AG09309 (cell line): ENCODE measurements at regions not wholly inside any gene's neighbourhood (a gene's known extent, or its start where the extent isn't known, plus 50 kb on each side); places are given as distances from the start of the nearest gene placed in this dataset.
"Not testable (repeated sequence)": the region's sequence is repeated elsewhere in the genome, so short reads cannot be mapped to it uniquely, and the experiment has no call there.

Experiments used
- DNase-seq: peaks from one replicate; pipeline ENCODE4 v3.0.0-alpha.2; 2010; ENCODE audit warnings: low read depth
- H3K4me3 ChIP-seq: 2 replicates; pipeline ENCODE4 v1.5.1; 2011; ENCODE audit warnings: mild to moderate bottlenecking, low read depth, low read length, moderate library complexity; ENCODE audit not compliant: control insufficient read depth
- TF ChIP-seq, protein P1 (sequence below): IDR thresholded peaks from 2 replicates; pipeline ENCODE4 v1.5.1; 2011; ENCODE audit warnings: mild to moderate bottlenecking, low read depth, low read length, inconsistent platforms; ENCODE audit not compliant: insufficient read depth, control insufficient read depth; ENCODE audit errors: missing control alignments

DNA sequence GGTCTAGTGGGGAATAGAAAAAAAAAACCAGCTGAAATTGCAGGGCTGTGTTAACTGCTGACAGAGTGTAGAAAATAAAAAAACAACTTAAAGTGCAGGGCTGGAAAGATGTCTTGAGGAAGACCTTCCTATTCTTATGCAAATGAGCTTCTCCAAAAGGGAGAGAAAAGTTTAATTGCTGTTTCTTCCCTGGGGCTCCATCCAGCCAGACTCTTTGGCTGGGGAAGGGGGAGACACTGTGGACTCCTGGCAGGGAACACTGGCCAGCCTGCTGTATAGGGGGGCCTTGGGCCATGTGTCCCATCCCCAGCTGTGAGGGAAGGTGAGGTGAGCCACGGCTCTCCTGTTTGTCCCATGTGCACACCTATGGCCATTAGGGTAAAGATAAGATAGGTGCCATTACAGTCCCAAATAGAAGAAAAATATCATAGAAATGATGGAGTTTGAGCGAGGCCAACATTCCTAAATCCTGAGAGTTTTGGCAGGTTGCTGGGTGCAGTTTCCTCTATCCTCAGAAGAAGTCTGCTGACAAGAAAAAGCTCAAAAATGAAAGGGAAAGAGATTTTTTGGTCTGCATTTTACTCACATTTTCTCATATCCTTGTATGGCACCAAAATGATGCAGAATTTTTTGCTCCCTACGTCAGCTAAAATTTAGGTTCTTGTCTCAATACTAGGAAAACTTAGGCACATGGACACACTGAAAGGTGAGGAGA is 901.7 kb downstream of the PLOD2 start:
- no peak overlapping the region for H3K4me3 ChIP-seq
- DNase-seq = no peak
- TF ChIP-seq, protein P1, sequence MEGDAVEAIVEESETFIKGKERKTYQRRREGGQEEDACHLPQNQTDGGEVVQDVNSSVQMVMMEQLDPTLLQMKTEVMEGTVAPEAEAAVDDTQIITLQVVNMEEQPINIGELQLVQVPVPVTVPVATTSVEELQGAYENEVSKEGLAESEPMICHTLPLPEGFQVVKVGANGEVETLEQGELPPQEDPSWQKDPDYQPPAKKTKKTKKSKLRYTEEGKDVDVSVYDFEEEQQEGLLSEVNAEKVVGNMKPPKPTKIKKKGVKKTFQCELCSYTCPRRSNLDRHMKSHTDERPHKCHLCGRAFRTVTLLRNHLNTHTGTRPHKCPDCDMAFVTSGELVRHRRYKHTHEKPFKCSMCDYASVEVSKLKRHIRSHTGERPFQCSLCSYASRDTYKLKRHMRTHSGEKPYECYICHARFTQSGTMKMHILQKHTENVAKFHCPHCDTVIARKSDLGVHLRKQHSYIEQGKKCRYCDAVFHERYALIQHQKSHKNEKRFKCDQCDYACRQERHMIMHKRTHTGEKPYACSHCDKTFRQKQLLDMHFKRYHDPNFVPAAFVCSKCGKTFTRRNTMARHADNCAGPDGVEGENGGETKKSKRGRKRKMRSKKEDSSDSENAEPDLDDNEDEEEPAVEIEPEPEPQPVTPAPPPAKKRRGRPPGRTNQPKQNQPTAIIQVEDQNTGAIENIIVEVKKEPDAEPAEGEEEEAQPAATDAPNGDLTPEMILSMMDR = no peak

- not testable (repeated sequence) for H3K4me3 ChIP-seq, DNase-seq
Measured at GRCh38 chr3:145263458-145263857, 897.5 kb downstream of the PLOD2 start.

DNA sequence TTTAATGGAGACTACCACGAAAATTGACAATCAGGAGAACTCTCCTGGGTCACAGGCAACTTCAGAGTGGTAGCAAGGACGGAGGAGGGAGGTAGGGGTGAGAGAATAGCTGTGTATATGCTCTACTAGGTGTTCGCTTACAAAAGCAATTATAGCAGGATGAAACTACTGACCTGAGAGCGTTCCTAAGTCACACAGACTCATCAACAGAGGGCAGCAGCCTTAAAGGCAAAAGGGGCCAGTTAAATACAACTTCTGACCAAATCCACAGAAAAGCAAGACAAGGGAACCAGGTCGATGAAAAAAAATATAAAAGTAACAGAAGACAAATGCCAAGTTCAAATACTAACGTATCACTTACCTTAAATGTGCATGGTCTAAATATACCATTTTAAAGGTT is 894.6 kb downstream of the PLOD2 start:
- TF ChIP-seq, protein P1 = no peak
- H3K4me3 ChIP-seq = no peak overlapping the region
- DNase-seq = no peak

GRCh38 chr3:145269106-145269505 is 891.9 kb downstream of the PLOD2 start:
- DNase-seq = no peak
- H3K4me3 ChIP-seq = no peak overlapping the region
- TF ChIP-seq, protein P1 = no peak

- H3K4me3 ChIP-seq = no peak overlapping the region
- no peak for DNase-seq
- TF ChIP-seq, protein P1 = no peak
Measured at GRCh38 chr3:145272684-145273083, 888.3 kb downstream of the PLOD2 start.

- no peak for DNase-seq
- H3K4me3 ChIP-seq = no peak overlapping the region
- TF ChIP-seq, protein P1 = no peak
Measured at GRCh38 chr3:145282505-145282904, 878.5 kb downstream of the PLOD2 start.

GRCh38 chr3:145286937-145287336 is 874.0 kb downstream of the PLOD2 start:
- no peak overlapping the region for H3K4me3 ChIP-seq
- TF ChIP-seq, protein P1 = no peak
- DNase-seq = no peak
